ENCODE measurements at regions not wholly inside any gene's neighbourhood (a gene's known extent, or its start where the extent isn't known, plus 50 kb on each side); places are given as distances from the start of the nearest gene placed in this dataset.
A peak's percentile ranks its signal among the peaks of the same experiment; 100 is the strongest.
"Not testable (repeated sequence)": the region's sequence is repeated elsewhere in the genome, so short reads cannot be mapped to it uniquely, and the experiment has no call there.

DNA sequence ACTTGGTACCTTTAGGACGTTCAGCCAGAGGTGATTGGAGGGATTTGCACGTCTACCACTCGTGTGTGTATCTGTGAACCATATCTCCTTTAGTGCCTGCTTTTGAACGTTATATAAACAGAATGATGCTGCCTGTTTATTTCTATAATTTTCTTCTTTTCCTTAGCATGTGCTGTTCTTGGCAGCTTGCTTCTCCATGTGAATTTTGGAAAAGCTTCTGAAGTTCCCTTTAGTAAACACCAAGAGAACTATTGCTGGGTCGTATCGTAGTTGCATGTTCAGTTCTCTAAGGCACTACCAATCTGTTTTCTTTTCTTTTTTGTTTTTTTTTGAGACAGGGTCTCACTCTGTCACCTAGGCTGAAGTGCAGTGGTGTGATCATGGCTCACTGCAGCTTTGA lies 73.8 kb upstream of the FANCC start:
- H3K9ac ChIP-seq (ENCODE audit: low read length); H3K23ac ChIP-seq (ENCODE audit: low read length in 2 of 2); H3K4me2 ChIP-seq (ENCODE audit: low read length, poor library complexity, severe bottlenecking); H4K91ac ChIP-seq (ENCODE audit: low read length); H3K4me3 ChIP-seq (ENCODE audit: insufficient read depth in 1 of 2, low read depth in 1 of 2, low read length in 2 of 2); H2BK15ac ChIP-seq (ENCODE audit: low read depth, poor library complexity, severe bottlenecking); DNase-seq; H2AFZ ChIP-seq (ENCODE audit: low read depth, low read length); H3K9me3 ChIP-seq (ENCODE audit: control insufficient read depth, low read length); H3K4me1 ChIP-seq (ENCODE audit: control insufficient read depth, insufficient read depth, low read depth, low read length); H2AK5ac ChIP-seq (ENCODE audit: low read length, severe bottlenecking); H3K36me3 ChIP-seq (ENCODE audit: control insufficient read depth in 1 of 2, insufficient read depth in 2 of 2, low read depth in 1 of 2, low read length in 2 of 2); H2BK12ac ChIP-seq (ENCODE audit: low read length in 2 of 2); H3K14ac ChIP-seq (ENCODE audit: low read length in 2 of 2); H3K4ac ChIP-seq (ENCODE audit: low read depth in 1 of 2, low read length in 2 of 2); H3K18ac ChIP-seq (ENCODE audit: low read depth in 1 of 2, low read length in 2 of 2); H4K8ac ChIP-seq (ENCODE audit: low read length); H3K27ac ChIP-seq (ENCODE audit: low read length, poor library complexity, severe bottlenecking); H3K79me1 ChIP-seq (replicated peaks; ENCODE audit: low read length, poor library complexity, severe bottlenecking); H3K27me3 ChIP-seq (ENCODE audit: control insufficient read depth in 1 of 2, insufficient read depth in 1 of 2, low read length in 2 of 2); H2BK120ac ChIP-seq (ENCODE audit: low read depth, low read length); H2BK5ac ChIP-seq (ENCODE audit: low read depth, low read length, poor library complexity, severe bottlenecking): not testable (repeated sequence)
- 95% methylated on average over 5 of the region's 6 CpGs for WGBS

DNA sequence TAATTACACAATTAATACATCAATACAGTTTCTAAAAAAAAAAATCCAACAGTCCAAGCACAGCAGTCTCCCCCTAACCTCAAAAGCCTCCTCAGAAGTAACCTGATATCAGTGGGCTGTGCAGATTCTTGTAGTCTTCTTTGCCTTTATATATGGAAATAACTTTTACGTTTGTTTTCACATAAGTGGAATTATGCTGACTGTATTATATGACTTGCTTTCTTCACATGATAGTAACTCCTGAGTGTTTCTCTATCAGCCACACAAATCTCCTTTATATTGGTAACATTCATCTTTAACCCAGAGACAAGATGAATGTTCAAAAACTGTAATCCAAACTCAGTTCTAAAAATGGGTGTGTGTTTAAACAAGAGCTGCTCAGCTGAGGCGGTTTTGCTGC lies 71.9 kb upstream of the FANCC start:
- peak overlapping the region; percentile 53 for H2AFZ ChIP-seq (ENCODE audit: low read depth, low read length)
- H2BK12ac ChIP-seq (ENCODE audit: low read length in 2 of 2): peak overlapping the region in 1 of 2 experiments; percentile 78
- H3K4me3 ChIP-seq (ENCODE audit: insufficient read depth in 1 of 2, low read depth in 1 of 2, low read length in 2 of 2): no peak overlapping the region
- H3K4ac ChIP-seq (ENCODE audit: low read depth in 1 of 2, low read length in 2 of 2): no peak overlapping the region
- no peak overlapping the region for H3K4me2 ChIP-seq (ENCODE audit: low read length, poor library complexity, severe bottlenecking)
- H4K91ac ChIP-seq (ENCODE audit: low read length): no peak overlapping the region
- no peak overlapping the region for H3K9ac ChIP-seq (ENCODE audit: low read length)
- H3K4me1 ChIP-seq (ENCODE audit: control insufficient read depth, insufficient read depth, low read depth, low read length): no peaks in the 10 kb centered on the region
- H3K9me3 ChIP-seq (ENCODE audit: control insufficient read depth, low read length): no peaks in the 10 kb centered on the region
- no peaks in the 10 kb centered on the region for H3K36me3 ChIP-seq (ENCODE audit: control insufficient read depth in 1 of 2, insufficient read depth in 2 of 2, low read depth in 1 of 2, low read length in 2 of 2)
- no peak overlapping the region for H4K8ac ChIP-seq (ENCODE audit: low read length)
- H3K27ac ChIP-seq (ENCODE audit: low read length, poor library complexity, severe bottlenecking): no peak overlapping the region
- no peak overlapping the region for H2AK5ac ChIP-seq (ENCODE audit: low read length, severe bottlenecking)
- no peaks in the 10 kb centered on the region for H3K79me1 ChIP-seq (replicated peaks; ENCODE audit: low read length, poor library complexity, severe bottlenecking)
- WGBS: 68% methylated on average over 1 of the region's 2 CpGs
- H3K18ac ChIP-seq (ENCODE audit: low read depth in 1 of 2, low read length in 2 of 2): no peak overlapping the region
- no peak overlapping the region for H2BK15ac ChIP-seq (ENCODE audit: low read depth, poor library complexity, severe bottlenecking)
- H3K14ac ChIP-seq (ENCODE audit: low read length in 2 of 2): peak overlapping the region in 1 of 2 experiments; percentile 71
- H3K27me3 ChIP-seq (ENCODE audit: control insufficient read depth in 1 of 2, insufficient read depth in 1 of 2, low read length in 2 of 2): peaks cover 0 to 12% of the 10 kb centered on the region in 2 experiments
- DNase-seq: no peak
- H2BK120ac ChIP-seq (ENCODE audit: low read depth, low read length): no peak overlapping the region
- no peak overlapping the region for H3K23ac ChIP-seq (ENCODE audit: low read length in 2 of 2)
- no peak overlapping the region for H2BK5ac ChIP-seq (ENCODE audit: low read depth, low read length, poor library complexity, severe bottlenecking)

DNA sequence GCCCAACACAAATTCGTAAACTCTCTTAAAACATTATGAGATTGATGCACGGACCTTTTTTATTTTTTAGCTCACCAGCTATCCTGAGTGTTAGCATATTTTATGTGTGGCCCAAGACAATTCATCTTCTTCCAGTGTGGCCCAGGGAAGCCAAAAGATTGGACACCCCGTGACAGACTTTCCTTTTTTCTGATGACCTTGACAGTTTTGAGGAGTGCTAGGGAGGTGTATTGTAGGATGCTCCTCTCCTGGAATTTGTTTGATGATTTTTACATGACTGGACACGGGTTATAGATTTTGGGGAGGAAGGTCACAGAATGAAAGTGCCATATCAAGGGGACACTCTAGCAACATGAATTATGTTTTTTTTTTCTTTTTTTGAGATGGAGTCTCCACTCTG lies 69.3 kb upstream of the FANCC start:
- H3K14ac ChIP-seq (ENCODE audit: low read length in 2 of 2): no peak overlapping the region
- H2BK5ac ChIP-seq (ENCODE audit: low read depth, low read length, poor library complexity, severe bottlenecking): no peak overlapping the region
- H3K36me3 ChIP-seq (ENCODE audit: control insufficient read depth in 1 of 2, insufficient read depth in 2 of 2, low read depth in 1 of 2, low read length in 2 of 2): no peaks in the 10 kb centered on the region
- 96% methylated on average over 4 of the region's 4 CpGs for WGBS
- H3K4ac ChIP-seq (ENCODE audit: low read depth in 1 of 2, low read length in 2 of 2): no peak overlapping the region
- H3K79me1 ChIP-seq (replicated peaks; ENCODE audit: low read length, poor library complexity, severe bottlenecking): no peaks in the 10 kb centered on the region
- peaks cover 2% of the 10 kb centered on the region for H3K4me1 ChIP-seq (ENCODE audit: control insufficient read depth, insufficient read depth, low read depth, low read length)
- no peak overlapping the region for H2BK15ac ChIP-seq (ENCODE audit: low read depth, poor library complexity, severe bottlenecking)
- no peak overlapping the region for H4K91ac ChIP-seq (ENCODE audit: low read length)
- no peaks in the 10 kb centered on the region for H3K9me3 ChIP-seq (ENCODE audit: control insufficient read depth, low read length)
- no peak overlapping the region for H4K8ac ChIP-seq (ENCODE audit: low read length)
- H3K18ac ChIP-seq (ENCODE audit: low read depth in 1 of 2, low read length in 2 of 2): no peak overlapping the region
- H3K4me2 ChIP-seq (ENCODE audit: low read length, poor library complexity, severe bottlenecking): no peak overlapping the region
- no peak overlapping the region for H2BK12ac ChIP-seq (ENCODE audit: low read length in 2 of 2)
- H3K23ac ChIP-seq (ENCODE audit: low read length in 2 of 2): no peak overlapping the region
- H2AFZ ChIP-seq (ENCODE audit: low read depth, low read length): no peak overlapping the region
- DNase-seq: no peak
- no peak overlapping the region for H2BK120ac ChIP-seq (ENCODE audit: low read depth, low read length)
- H2AK5ac ChIP-seq (ENCODE audit: low read length, severe bottlenecking): no peak overlapping the region
- H3K9ac ChIP-seq (ENCODE audit: low read length): no peak overlapping the region
- H3K27me3 ChIP-seq (ENCODE audit: control insufficient read depth in 1 of 2, insufficient read depth in 1 of 2, low read length in 2 of 2): peaks cover 0 to 12% of the 10 kb centered on the region in 2 experiments
- H3K4me3 ChIP-seq (ENCODE audit: insufficient read depth in 1 of 2, low read depth in 1 of 2, low read length in 2 of 2): no peak overlapping the region
- no peak overlapping the region for H3K27ac ChIP-seq (ENCODE audit: low read length, poor library complexity, severe bottlenecking)

DNA sequence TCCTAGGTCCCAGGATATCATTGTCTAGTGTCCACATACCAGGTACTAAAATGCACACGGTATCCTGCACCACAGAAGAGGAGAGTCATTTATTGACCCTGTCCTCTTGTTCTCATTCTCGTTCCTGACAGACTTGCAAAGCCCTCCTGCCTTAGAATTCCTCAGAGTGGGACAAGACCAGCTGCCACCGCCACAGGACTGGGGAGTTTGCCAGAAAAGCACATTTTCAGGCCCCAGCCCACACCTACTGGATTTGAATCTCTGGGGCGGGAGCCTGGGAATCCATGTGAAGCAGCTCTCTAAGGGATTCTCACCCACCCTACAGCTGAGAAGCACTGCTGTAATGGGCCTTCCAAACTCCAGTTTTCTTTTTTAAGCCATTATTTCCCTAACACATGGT lies 68.0 kb upstream of the FANCC start:
- H2BK120ac ChIP-seq (ENCODE audit: low read depth, low read length): no peak overlapping the region
- H3K18ac ChIP-seq (ENCODE audit: low read depth in 1 of 2, low read length in 2 of 2): no peak overlapping the region
- H3K9ac ChIP-seq (ENCODE audit: low read length): no peak overlapping the region
- H2BK15ac ChIP-seq (ENCODE audit: low read depth, poor library complexity, severe bottlenecking): no peak overlapping the region
- no peaks in the 10 kb centered on the region for H3K79me1 ChIP-seq (replicated peaks; ENCODE audit: low read length, poor library complexity, severe bottlenecking)
- peaks cover 0 to 20% of the 10 kb centered on the region in 2 experiments for H3K27me3 ChIP-seq (ENCODE audit: control insufficient read depth in 1 of 2, insufficient read depth in 1 of 2, low read length in 2 of 2)
- H3K4me1 ChIP-seq (ENCODE audit: control insufficient read depth, insufficient read depth, low read depth, low read length): peaks cover 6% of the 10 kb centered on the region
- H2AFZ ChIP-seq (ENCODE audit: low read depth, low read length): no peak overlapping the region
- no peak overlapping the region for H2AK5ac ChIP-seq (ENCODE audit: low read length, severe bottlenecking)
- no peak overlapping the region for H3K4me2 ChIP-seq (ENCODE audit: low read length, poor library complexity, severe bottlenecking)
- H4K91ac ChIP-seq (ENCODE audit: low read length): no peak overlapping the region
- no peak overlapping the region for H3K14ac ChIP-seq (ENCODE audit: low read length in 2 of 2)
- H3K9me3 ChIP-seq (ENCODE audit: control insufficient read depth, low read length): no peaks in the 10 kb centered on the region
- no peak overlapping the region for H4K8ac ChIP-seq (ENCODE audit: low read length)
- H2BK12ac ChIP-seq (ENCODE audit: low read length in 2 of 2): peak overlapping the region in 1 of 2 experiments; percentile 14
- H3K23ac ChIP-seq (ENCODE audit: low read length in 2 of 2): no peak overlapping the region
- no peak overlapping the region for H3K4ac ChIP-seq (ENCODE audit: low read depth in 1 of 2, low read length in 2 of 2)
- 95% methylated on average over 4 of the region's 4 CpGs for WGBS
- H3K27ac ChIP-seq (ENCODE audit: low read length, poor library complexity, severe bottlenecking): no peak overlapping the region
- no peak for DNase-seq
- no peak overlapping the region for H3K4me3 ChIP-seq (ENCODE audit: insufficient read depth in 1 of 2, low read depth in 1 of 2, low read length in 2 of 2)
- H2BK5ac ChIP-seq (ENCODE audit: low read depth, low read length, poor library complexity, severe bottlenecking): no peak overlapping the region
- no peaks in the 10 kb centered on the region for H3K36me3 ChIP-seq (ENCODE audit: control insufficient read depth in 1 of 2, insufficient read depth in 2 of 2, low read depth in 1 of 2, low read length in 2 of 2)

All from mesenchymal stem cell (in vitro differentiated cells and primary cell).